ENCODE measurements at regions not wholly inside any gene's neighbourhood (a gene's known extent, or its start where the extent isn't known, plus 50 kb on each side); places are given as distances from the start of the nearest gene placed in this dataset.

DNA sequence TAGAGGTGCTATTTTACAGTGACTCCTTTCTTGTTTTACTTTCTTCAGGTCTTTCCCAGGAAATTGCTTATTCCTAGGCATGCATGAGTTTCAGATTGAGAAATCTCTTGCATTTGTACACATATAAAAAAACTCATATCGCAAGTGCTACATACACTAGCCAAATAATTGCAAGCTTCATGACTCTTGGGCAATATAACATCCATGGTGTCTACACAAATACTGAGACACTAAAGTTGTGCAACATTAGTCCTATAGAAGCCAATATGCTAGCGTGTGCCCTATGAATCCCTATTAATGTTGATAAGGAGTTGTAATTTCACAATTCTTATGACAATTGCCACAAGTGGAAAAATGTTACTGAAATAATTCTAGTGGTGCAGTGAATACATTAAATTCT, 591.0 kb downstream of the ADGRL2 start:
- TF ChIP-seq, protein P1, sequence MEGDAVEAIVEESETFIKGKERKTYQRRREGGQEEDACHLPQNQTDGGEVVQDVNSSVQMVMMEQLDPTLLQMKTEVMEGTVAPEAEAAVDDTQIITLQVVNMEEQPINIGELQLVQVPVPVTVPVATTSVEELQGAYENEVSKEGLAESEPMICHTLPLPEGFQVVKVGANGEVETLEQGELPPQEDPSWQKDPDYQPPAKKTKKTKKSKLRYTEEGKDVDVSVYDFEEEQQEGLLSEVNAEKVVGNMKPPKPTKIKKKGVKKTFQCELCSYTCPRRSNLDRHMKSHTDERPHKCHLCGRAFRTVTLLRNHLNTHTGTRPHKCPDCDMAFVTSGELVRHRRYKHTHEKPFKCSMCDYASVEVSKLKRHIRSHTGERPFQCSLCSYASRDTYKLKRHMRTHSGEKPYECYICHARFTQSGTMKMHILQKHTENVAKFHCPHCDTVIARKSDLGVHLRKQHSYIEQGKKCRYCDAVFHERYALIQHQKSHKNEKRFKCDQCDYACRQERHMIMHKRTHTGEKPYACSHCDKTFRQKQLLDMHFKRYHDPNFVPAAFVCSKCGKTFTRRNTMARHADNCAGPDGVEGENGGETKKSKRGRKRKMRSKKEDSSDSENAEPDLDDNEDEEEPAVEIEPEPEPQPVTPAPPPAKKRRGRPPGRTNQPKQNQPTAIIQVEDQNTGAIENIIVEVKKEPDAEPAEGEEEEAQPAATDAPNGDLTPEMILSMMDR (IDR thresholded peaks at IDR 0.05; ENCODE audit: low read depth, low read length) = no peak
- TF ChIP-seq POLR2A (IDR thresholded peaks at IDR 0.05; ENCODE audit: extremely low read depth, insufficient read length) = no peak
- TF ChIP-seq MYC (IDR thresholded peaks at IDR 0.05; ENCODE audit: low read depth, low read length) = no peak
- TF ChIP-seq, protein P2, sequence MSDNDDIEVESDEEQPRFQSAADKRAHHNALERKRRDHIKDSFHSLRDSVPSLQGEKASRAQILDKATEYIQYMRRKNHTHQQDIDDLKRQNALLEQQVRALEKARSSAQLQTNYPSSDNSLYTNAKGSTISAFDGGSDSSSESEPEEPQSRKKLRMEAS (IDR thresholded peaks at IDR 0.05; ENCODE audit: low read depth, low read length) = no peak

Data from NB4 (cell line).